HG02943 (cell line): ENCODE measurements at regions not wholly inside any gene's neighbourhood (a gene's known extent, or its start where the extent isn't known, plus 50 kb on each side); places are given as distances from the start of the nearest gene placed in this dataset.
"Not testable (repeated sequence)": the region's sequence is repeated elsewhere in the genome, so short reads cannot be mapped to it uniquely, and the experiment has no call there.

ENCODE experiments used
- ATAC-seq: cut with Tn5 transposase; IDR thresholded peaks from one replicate; pipeline ENCODE4 v1.9.1; 2021; ENCODE audit warnings: mild to moderate bottlenecking, low read depth, moderate library complexity; ENCODE audit not compliant: unreplicated experiment

- no peak for ATAC-seq
Observed at GRCh38 chr10:62688971-62689700, 115.4 kb upstream of the ADO start.

DNA sequence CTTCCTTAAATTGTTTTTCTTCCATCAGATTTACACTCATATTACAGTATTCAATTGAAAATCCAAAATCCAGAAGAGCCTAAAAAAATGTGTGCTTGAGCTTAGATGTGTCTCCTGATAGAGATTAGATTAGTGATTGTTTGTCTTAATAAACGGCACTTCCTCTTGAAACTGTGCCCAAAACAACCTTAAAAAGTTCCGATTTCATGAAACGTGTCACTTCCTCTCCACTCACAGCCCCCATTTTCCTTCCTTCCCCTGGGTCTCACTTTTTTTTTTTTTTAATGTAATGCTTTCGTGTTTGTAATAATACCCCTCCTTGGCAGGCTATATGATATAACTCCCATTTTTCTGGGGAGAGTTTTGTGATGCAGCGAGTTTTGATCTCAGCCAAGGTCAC is 114.8 kb upstream of the ADO start:
- no peak for ATAC-seq

DNA sequence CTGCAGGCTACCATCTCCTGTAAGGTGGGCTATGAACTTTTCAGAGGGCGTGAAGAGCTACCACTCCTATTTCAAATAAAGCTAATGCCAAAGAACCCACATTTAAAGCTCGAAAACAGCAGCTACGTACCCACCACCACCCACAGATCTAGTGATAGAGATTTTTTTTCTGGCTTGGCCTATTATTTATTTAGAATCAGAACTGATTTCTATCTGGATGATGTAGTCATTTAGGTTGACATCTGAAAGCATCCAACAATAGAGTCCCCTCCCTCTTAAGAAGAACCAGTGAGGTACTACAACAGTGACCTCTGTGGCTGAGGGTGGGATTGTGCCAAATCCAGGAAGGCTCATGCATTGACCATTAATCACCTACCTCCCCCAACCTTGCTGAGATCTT is 113.8 kb upstream of the ADO start:
- no peak for ATAC-seq

GRCh38 chr10:62691336-62691735 is 113.2 kb upstream of the ADO start:
- ATAC-seq: no peak

DNA sequence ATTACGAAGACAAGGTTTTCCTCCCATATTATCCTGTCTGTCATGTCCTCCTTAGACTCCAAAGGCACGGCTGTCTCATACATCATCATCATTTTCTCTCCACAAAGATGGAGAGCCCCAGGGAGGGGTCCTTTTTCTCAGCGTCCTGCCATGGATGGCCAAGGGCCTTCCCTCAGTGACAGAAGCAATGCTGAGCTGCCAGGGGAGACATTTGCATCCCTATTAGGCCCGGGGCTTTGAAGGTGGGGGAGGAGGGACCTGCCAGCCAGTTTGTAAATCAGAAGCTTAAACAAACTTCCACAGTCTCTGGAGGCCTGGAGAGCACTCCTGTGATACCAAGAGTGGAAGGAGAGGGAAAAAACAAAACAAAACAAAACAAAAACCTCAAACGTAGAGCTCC is 112.4 kb upstream of the ADO start:
- ATAC-seq: no peak

- ATAC-seq: no peak
Observed at GRCh38 chr10:62693306-62693705, 111.2 kb upstream of the ADO start.

DNA sequence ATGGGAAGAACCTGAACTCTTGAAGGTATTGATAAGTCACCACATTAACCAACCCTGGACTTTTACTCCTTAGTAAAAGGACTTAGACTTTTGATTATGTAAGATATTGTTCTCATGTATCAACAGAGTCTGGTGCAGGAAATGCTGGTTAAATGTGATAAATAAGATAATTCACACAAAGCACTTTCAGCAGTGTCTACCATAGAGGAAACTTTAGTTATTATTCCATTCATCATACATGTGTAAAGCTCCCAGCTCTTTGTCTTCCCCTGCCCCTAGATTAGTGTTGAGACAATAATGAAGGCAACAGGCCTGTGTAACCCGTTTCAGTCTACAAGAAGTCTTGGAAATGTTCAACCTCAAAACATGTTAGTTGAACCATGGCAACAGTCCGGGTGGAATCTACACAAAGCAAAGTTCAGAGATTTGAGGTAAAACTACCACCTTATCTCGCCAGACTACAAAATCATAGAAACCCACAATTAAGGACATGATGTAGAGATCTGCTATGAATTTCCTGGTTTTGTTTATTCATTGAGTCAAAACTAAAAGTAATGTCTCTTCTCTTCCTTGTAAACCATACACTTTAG is 109.9 kb upstream of the ADO start:
- no peak for ATAC-seq

DNA sequence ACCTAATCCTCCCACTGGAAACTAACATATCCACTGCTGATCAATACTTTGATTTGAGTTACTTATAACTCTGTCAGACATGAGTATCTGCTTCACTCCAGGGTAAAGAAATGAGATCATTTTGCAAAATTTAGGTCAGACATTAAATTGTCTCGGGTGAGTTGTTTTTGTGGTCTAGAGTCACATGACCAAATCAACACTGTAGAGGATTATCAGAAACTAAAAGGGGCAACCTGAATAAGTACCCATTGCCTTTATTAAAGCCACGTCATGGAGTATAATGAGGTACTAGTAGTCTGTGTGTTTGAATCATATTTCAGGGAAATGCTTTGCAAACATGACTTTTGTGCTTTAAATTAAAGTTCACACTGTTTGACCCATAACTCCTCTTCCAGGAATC is 107.7 kb upstream of the ADO start:
- no peak for ATAC-seq

GRCh38 chr10:62699148-62699547 is 105.4 kb upstream of the ADO start:
- ATAC-seq: no peak

- ATAC-seq: not testable (repeated sequence)
Observed at GRCh38 chr10:62704121-62704520, 100.4 kb upstream of the ADO start.

- ATAC-seq: no peak
Observed at GRCh38 chr10:62705789-62706188, 98.7 kb upstream of the ADO start.

- ATAC-seq: peak; percentile 64
Observed at GRCh38 chr10:62707810-62708209, 96.7 kb upstream of the ADO start.

- ATAC-seq: no peak
Observed at GRCh38 chr10:62708569-62708968, 96.0 kb upstream of the ADO start.

DNA sequence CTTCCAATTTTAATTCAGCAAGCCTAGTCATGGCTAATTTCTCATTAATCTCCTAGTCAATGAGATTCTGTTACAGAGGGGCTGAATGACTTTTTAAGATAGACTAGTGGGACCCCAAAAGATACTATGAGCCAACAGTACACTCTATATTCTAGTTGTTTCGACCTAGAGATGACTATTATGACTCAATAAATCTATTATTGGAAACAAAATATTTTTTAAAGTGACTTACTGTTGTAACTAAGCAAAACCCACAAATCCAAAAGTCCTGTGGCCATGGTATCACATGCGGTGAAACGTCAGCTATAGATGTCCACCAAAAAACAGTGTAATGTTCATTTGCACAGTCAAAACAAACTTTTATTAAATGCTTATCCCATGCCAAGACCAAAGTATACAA is 95.3 kb upstream of the ADO start:
- no peak for ATAC-seq

- ATAC-seq: no peak
Observed at GRCh38 chr10:62710182-62710581, 94.3 kb upstream of the ADO start.

- no peak for ATAC-seq
Observed at GRCh38 chr10:62715383-62715782, 89.1 kb upstream of the ADO start.

DNA sequence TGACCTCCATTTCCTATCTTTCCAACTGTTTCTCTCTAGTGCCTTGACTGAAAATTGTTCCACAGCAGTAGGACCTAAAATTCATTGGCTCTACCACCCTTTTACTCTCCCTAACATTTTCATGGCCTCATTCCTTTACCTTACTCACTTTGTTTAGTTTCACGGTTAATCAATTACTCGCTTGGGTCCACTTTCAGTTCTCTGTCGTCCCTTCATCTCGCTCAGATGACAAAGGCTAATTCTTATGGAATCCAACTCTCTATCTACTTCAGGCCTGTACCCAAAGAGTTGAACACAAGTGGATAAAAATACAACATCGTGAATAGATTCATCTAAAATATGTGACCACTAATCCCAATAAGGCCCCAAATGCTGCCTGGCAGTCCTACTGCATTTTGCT is 85.9 kb upstream of the ADO start:
- no peak for ATAC-seq

DNA sequence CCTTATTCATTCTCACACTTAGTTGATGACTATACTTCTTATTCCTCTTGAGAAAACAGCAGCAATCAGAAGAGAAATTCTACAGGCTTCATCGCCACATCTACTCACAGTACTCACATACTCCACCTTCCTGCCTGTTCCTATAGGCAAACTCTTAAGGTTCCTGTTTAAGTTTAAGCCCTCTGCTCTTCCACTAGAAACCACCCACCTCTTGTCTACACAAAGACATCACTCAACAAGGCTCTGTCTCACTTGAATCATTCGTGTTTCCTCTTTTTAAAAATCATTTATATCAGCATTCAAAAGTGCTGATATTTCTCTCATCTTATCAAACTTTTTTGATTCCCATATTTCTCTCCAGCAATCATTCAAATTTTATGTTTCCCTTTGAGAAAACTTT is 85.5 kb upstream of the ADO start:
- no peak for ATAC-seq

- no peak for ATAC-seq
Observed at GRCh38 chr10:62721687-62722086, 82.8 kb upstream of the ADO start.

DNA sequence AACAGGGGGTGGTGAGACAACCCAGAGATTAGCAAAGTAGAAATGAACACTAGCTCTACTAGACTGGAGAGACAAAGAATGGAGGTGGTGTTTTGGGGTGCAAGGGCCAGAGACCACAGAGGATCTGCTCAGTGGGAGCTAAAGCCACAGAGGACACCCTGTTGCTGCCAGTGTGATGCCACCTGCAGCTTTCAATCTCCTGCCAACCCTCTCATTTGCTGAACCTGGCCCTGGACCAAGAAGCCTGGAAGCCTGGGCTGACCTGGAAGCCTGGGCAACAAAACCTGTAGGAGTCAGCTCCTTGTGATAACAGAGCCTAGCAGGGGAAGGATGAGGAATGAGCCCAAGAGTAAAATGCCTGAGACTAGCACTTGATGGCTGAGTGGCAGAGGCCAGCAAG is 81.1 kb upstream of the ADO start:
- ATAC-seq: no peak

GRCh38 chr10:62724465-62724864 is 80.1 kb upstream of the ADO start:
- ATAC-seq: no peak

DNA sequence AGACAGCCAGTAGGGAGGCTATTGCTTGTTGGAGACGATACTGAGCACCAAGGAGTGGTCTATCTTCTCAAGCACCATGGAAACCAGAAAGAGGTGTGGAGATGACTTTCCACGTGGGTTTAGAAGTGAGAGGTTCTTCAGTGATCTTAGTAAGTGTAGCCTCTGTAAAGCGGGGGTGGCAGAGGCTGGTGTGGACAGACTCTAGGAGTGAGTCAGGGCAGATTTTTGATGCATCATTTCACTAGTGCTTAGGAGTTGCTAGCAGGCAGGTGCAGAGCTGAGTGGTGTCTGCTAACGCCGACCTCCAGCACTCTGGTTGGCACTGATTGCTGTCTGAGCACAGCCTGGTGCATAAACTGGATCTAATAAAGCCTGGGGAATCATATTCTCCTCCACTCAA is 78.4 kb upstream of the ADO start:
- ATAC-seq: no peak

DNA sequence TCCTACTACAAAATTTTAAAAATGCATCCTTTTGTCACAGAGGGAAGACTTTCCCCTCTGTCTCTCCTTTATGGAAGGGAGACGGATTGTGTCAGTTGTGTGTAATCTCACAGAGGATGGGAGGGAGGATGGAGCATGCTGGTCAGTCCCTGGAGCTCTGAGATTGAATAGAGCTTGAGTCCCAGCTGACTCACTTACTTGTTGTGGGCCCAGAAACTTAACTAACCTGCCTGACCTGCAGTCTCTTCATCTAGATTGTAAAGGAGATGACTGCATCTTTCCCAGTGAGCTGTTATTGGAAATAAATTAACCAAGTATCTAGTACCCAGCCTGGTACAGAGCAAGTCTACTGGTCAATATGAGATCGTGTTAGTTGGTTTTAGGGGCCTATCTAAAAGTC is 77.9 kb upstream of the ADO start:
- no peak for ATAC-seq
